GM12865 (cell line): ENCODE measurements at regions not wholly inside any gene's neighbourhood (a gene's known extent, or its start where the extent isn't known, plus 50 kb on each side); places are given as distances from the start of the nearest gene placed in this dataset.

Experiments used
- DNase-seq: peaks from one replicate; pipeline ENCODE4 v3.0.0; 2010; ENCODE audit warnings: low read depth
- H3K4me3 ChIP-seq: 2 replicates; pipeline ENCODE4 v1.5.1; 2011; ENCODE audit warnings: mild to moderate bottlenecking, low read depth, low read length, control low read depth
- TF ChIP-seq, protein P1 (sequence below): IDR thresholded peaks from 2 replicates; pipeline ENCODE4 v1.5.1; 2011; ENCODE audit warnings: low read length, control low read depth, low read depth, inconsistent platforms; ENCODE audit not compliant: insufficient read depth; ENCODE audit errors: missing control alignments

DNA sequence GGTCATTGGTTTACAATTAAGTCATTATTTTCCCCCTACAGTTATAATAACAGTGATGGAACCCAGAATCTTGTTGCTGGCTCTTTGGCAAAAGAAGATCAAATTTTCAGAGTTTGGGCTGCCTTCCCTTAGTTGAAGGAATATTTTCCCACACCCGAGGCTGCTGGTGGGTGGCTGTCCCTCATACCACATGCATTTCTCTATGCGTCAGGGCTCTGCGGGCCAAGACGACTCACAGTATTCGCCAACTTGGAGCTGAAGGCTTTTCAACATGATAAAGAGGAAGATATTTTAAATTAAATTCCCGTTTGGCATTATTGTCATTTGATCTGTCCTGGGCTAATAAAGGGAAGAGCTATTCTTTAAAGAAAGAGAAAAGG, 102.2 kb upstream of the SASH1 start:
- TF ChIP-seq, protein P1, sequence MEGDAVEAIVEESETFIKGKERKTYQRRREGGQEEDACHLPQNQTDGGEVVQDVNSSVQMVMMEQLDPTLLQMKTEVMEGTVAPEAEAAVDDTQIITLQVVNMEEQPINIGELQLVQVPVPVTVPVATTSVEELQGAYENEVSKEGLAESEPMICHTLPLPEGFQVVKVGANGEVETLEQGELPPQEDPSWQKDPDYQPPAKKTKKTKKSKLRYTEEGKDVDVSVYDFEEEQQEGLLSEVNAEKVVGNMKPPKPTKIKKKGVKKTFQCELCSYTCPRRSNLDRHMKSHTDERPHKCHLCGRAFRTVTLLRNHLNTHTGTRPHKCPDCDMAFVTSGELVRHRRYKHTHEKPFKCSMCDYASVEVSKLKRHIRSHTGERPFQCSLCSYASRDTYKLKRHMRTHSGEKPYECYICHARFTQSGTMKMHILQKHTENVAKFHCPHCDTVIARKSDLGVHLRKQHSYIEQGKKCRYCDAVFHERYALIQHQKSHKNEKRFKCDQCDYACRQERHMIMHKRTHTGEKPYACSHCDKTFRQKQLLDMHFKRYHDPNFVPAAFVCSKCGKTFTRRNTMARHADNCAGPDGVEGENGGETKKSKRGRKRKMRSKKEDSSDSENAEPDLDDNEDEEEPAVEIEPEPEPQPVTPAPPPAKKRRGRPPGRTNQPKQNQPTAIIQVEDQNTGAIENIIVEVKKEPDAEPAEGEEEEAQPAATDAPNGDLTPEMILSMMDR, result no peak
- no peak for DNase-seq
- H3K4me3 ChIP-seq, result no peak overlapping the region

DNA sequence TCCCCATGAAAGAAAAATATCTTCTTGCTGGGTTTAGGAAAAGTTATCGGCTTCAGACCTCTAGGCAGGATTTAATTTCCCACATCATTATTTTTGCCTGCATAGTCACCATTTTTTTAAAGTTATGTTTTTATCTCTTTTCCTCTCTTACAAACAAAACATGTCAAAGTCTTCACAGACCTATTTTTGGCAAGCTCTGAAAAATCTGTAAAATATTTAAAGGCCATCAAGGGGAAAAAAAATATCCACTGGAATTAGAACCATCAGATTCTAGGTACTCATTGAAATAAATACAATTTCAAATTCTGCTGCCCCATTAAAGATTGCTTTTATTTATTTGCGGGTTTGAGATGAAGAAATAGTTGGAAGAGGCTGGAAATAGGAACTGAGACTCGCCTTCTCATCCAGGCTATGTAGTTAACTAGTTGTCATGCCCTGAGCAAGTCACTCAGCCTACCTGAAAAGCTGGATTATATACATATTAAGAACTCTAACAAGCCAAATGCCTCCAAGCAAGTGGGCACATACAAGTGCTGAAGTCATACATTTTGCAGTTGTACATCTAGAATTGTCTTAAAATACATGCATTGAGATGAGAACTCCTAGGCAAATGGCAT, 101.7 kb upstream of the SASH1 start:
- TF ChIP-seq, protein P1, result no peak
- H3K4me3 ChIP-seq, result no peak overlapping the region
- DNase-seq, result no peak

DNA sequence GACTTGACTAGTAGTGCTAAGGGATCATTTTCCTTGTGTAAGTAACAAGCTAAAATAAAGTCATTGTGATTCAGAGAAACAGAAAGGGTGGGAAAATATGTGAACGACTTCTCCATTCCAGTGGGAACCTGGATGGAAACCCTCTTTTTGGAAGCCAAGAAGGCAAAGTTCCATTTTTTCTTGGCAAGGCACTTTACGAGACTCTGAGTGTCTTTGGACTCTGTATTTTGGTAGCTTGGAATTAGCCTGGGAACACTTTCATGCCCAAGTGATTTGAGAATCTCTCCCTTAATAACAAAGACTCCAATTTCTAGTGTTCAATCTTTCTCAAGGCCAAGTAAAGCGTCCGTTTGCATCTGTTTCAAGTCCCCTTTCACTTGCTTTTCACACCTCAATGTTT, 100.5 kb upstream of the SASH1 start:
- DNase-seq, result no peak
- TF ChIP-seq, protein P1, result no peak
- H3K4me3 ChIP-seq, result no peak overlapping the region

DNA sequence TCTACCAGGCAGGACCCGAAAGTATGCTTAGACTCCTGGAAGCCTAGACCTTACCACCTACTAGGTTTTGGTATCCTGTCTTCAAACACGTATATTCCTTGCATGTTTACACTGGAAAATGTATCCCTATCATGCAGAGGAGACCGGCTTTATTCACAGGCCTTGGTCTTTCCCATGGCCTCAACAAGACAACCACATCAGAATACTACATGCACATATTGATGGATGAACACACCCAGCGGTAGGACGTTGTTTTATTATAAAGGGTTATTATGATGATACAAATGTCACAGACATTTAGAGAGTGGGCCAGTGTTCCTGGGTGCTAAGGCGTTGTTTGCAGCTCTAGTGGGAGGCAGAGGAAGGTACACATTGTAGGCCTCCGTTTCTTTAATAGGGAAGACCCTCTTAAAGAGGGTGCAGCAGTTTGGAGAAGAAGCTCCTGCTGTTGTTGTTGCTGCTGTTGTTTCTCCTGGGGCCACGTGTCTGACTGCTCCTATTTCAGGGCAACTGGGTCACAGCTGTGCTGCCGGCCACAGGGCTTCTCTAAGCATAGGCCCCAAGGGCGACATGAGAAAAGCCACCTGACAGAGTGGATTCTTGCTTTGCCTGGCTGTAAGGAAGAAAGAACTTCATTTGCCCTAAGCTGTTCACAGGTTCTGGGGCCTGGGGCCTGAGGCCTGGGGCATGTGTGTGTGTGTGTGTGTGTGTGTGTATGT, 98.3 kb upstream of the SASH1 start:
- no peak for DNase-seq
- TF ChIP-seq, protein P1, result no peak
- H3K4me3 ChIP-seq, result no peak overlapping the region

DNA sequence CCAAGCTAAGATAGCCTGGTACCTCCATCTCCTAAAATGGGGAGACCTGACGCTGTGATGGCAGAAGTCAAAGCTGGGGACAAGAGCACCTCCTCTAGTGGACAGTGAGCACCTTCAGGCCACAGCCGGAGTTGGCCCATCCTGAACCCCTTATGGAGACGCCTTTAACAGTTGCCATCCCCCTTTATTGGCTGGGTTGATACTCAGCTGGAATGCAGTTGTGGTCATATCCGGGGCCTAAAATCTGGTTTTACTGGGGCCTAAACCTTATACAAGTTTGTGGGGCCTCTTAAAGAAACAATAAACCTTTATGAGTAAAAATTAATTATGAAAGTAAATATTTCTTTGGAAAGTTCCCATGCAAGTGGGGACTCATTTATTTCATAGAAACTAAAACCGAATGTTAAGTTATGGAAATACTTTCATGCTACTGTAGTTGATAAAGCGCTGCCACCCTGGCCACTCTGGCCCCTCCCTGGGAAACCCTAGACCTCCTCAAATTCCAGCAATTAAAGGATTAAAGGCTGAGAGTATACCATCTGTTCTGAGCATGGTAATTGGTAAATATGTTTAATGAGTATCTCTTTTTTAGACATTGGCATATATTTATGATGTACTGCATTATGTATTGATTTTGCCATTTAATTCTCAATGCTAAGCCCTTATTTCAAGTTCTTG, 95.1 kb upstream of the SASH1 start:
- no peak for DNase-seq
- TF ChIP-seq, protein P1, result no peak
- no peak overlapping the region for H3K4me3 ChIP-seq

DNA sequence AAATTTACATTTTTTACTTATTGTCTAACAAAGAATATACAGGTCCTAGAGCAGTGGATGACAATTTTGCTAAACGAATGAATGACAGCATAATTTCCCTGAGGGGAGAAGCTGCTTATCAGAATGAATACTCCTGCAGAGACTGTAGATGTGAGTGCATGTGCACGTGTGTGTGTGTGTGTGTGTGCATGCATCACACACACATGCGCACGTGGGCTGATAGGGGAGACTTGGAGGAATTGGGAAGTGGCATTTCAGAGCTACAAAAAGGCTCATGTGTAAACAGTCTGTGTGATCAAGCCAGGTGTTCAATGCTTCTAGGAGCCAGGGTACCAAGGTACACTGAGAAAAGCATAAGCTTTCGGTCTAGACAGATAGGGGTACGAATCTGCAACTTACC, 93.5 kb upstream of the SASH1 start:
- no peak overlapping the region for H3K4me3 ChIP-seq
- TF ChIP-seq, protein P1, result no peak
- no peak for DNase-seq
